ENCODE measurements at regions not wholly inside any gene's neighbourhood (a gene's known extent, or its start where the extent isn't known, plus 50 kb on each side); places are given as distances from the start of the nearest gene placed in this dataset.

- TF ChIP-seq HMGXB4 (CRISPR knock-in tag; IDR thresholded peaks at IDR 0.05; ENCODE audit: borderline replicate concordance) = no peak
- no peak for TF ChIP-seq ZFP36 (IDR thresholded peaks at IDR 0.05; ENCODE audit: borderline replicate concordance, partially characterized antibody)
- no peak for TF ChIP-seq JUNB (IDR thresholded peaks at IDR 0.05)
- TF ChIP-seq HOXB5 (CRISPR knock-in tag; IDR thresholded peaks at IDR 0.05) = no peak
- no peak for TF ChIP-seq KDM5A (IDR thresholded peaks at IDR 0.05)
These were observed 384.6 kb downstream of the BRINP1 start (continued) for GRCh38 chr9:118984607-118985006.

DNA sequence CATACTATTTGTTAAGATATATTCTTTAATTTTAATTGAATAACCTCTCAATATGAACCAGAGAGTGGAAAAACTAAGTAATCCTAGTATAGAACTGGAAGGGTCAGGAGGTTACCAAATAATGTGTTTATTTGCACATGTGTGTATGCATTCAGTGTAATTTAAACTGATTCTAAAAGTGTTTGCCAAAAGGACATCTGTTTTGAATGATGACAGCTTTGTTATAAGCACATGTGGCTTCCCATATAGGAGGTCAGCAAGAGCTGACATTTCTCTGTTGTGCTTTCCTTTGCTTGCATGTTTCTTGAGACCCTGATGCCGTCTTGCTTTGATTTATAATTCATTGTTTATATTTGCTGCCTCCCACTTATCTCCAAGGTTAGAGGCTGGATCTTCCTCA lies 383.4 kb downstream of the BRINP1 start:
- WGBS (ENCODE audit: missing lambda C conversion rate) = 0% methylated on average over 1 of the region's 1 CpG
- no peak for FAIRE-seq
- POLR2A ChIA-PET = no interaction called here

GRCh38 chr9:118987167-118987566 lies 382.1 kb downstream of the BRINP1 start:
- WGBS (ENCODE audit: missing lambda C conversion rate) = under 1% methylated on average over 4 of the region's 4 CpGs
- no peak for ATAC-seq
- no peak overlapping the region for H3K4me2 ChIP-seq
- no peak for FAIRE-seq
- H3K4me3 ChIP-seq = no peak overlapping the region
- H3K4me1 ChIP-seq = no peaks in the 10 kb centered on the region
- ChIA-PET POLR2A (no interaction called here), CTCF (no interaction called here)
- no peak for TF ChIP-seq PHF8 (IDR thresholded peaks at IDR 0.05; ENCODE audit: borderline replicate concordance, low read depth)
- no peaks in the 10 kb centered on the region for H3K9me3 ChIP-seq
- no peak for DNase-seq (ENCODE audit: low read depth in 1 of 2, low spot score in 1 of 2)
- no peak overlapping the region for H3K27ac ChIP-seq

More for the DNA sequence above, 383.4 kb downstream of the BRINP1 start:
- no peak overlapping the region for H3K27ac ChIP-seq
- H3K4me3 ChIP-seq = no peak overlapping the region
- H3K9me3 ChIP-seq = no peaks in the 10 kb centered on the region
- TF ChIP-seq HEYL (CRISPR knock-in tag; IDR thresholded peaks at IDR 0.05) (no peak), KDM1A (IDR thresholded peaks at IDR 0.05; ENCODE audit: low read depth) (no peak), TP53 (CRISPR knock-in tag; IDR thresholded peaks at IDR 0.05) (no peak), MYC (IDR thresholded peaks at IDR 0.05; ENCODE audit: borderline replicate concordance, low read length) (no peak), MAFK (IDR thresholded peaks at IDR 0.05; ENCODE audit: partially characterized antibody) (no peak), NFE2L2 (conservative IDR thresholded peaks at IDR 0.05; ENCODE audit: low read length) (no peak), PHF8 (IDR thresholded peaks at IDR 0.05; ENCODE audit: borderline replicate concordance, low read depth) (no peak), ESRRA (IDR thresholded peaks at IDR 0.05; ENCODE audit: borderline replicate concordance, low read length) (no peak)
- TF ChIP-seq, protein P1, sequence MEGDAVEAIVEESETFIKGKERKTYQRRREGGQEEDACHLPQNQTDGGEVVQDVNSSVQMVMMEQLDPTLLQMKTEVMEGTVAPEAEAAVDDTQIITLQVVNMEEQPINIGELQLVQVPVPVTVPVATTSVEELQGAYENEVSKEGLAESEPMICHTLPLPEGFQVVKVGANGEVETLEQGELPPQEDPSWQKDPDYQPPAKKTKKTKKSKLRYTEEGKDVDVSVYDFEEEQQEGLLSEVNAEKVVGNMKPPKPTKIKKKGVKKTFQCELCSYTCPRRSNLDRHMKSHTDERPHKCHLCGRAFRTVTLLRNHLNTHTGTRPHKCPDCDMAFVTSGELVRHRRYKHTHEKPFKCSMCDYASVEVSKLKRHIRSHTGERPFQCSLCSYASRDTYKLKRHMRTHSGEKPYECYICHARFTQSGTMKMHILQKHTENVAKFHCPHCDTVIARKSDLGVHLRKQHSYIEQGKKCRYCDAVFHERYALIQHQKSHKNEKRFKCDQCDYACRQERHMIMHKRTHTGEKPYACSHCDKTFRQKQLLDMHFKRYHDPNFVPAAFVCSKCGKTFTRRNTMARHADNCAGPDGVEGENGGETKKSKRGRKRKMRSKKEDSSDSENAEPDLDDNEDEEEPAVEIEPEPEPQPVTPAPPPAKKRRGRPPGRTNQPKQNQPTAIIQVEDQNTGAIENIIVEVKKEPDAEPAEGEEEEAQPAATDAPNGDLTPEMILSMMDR (IDR thresholded peaks at IDR 0.05) = no peak
- TF ChIP-seq, protein P2, sequence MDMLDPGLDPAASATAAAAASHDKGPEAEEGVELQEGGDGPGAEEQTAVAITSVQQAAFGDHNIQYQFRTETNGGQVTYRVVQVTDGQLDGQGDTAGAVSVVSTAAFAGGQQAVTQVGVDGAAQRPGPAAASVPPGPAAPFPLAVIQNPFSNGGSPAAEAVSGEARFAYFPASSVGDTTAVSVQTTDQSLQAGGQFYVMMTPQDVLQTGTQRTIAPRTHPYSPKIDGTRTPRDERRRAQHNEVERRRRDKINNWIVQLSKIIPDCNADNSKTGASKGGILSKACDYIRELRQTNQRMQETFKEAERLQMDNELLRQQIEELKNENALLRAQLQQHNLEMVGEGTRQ (IDR thresholded peaks at IDR 0.05) = no peak
- DNase-seq (ENCODE audit: low read depth in 1 of 2, low spot score in 1 of 2) = no peak
- no peaks in the 10 kb centered on the region for H3K4me1 ChIP-seq
- CTCF ChIA-PET = no interaction called here
- no peak overlapping the region for H3K4me2 ChIP-seq
- ATAC-seq = no peak

- Histone ChIP-seq H3K4me2 (no peak overlapping the region), H3K27ac (no peak overlapping the region), H3K9me3 (no peaks in the 10 kb centered on the region), H3K4me3 (no peak overlapping the region), H3K4me1 (no peaks in the 10 kb centered on the region)
- FAIRE-seq (no peak), DNase-seq (ENCODE audit: low read depth in 1 of 2, low spot score in 1 of 2) (no peak), ATAC-seq (no peak)
- ChIA-PET POLR2A (no interaction called here), CTCF (no interaction called here)
- 28% methylated on average over 2 of the region's 2 CpGs for WGBS (ENCODE audit: missing lambda C conversion rate)
- TF ChIP-seq MAX (IDR thresholded peaks at IDR 0.05) = no peak
These were observed 378.3 kb downstream of the BRINP1 start for GRCh38 chr9:118990949-118991348.

Data from A549 (cell line).